H1 (cell line): ENCODE measurements at regions not wholly inside any gene's neighbourhood (a gene's known extent, or its start where the extent isn't known, plus 50 kb on each side); places are given as distances from the start of the nearest gene placed in this dataset.

Experiments used
- CREB1 ChIP-seq: IDR thresholded peaks from 2 replicates; pipeline ENCODE4 v1.6.1; 2012; ENCODE audit warnings: inconsistent platforms
- CTCF ChIP-seq, 3 experiments: IDR thresholded peaks; 1 replicate in 2 of 3; 2 replicates in 1 of 3; pipeline versions ENCODE4 v1.5.1 to v1.6.1; 2011; ENCODE audit warnings: low read length in 3 of 3, mild to moderate bottlenecking in 3 of 3, inconsistent platforms in 2 of 3, low read depth in 1 of 3, moderate library complexity in 1 of 3; ENCODE audit not compliant: insufficient read depth in 1 of 3; ENCODE audit errors: control extremely low read depth in 1 of 3
- EZH2 ChIP-seq: fragments of 200-600 bp; sonication (generic); IDR thresholded peaks from 2 replicates; pipeline ENCODE4 v1.7.1; 2012; ENCODE audit warnings: low read depth, mild to moderate bottlenecking, moderate library complexity, low read length, inconsistent platforms; ENCODE audit not compliant: severe bottlenecking
- JUN ChIP-seq: IDR thresholded peaks from 2 replicates; pipeline ENCODE4 v1.6.1; 2011; ENCODE audit warnings: low read depth, mild to moderate bottlenecking, improper control_type of control experiment, low read length
- MAX ChIP-seq: IDR thresholded peaks from 2 replicates; pipeline ENCODE4 v1.6.1; 2012; ENCODE audit warnings: inconsistent platforms
- TAF1 ChIP-seq: IDR thresholded peaks from 2 replicates; pipeline ENCODE4 v1.6.1; 2011; ENCODE audit warnings: mild to moderate bottlenecking, low read depth, low read length
- USF2 ChIP-seq: IDR thresholded peaks from 2 replicates; pipeline ENCODE4 v1.6.1; 2011; ENCODE audit warnings: low read length, improper control_type of control experiment

GRCh38 chr2:8003462-8004075 is 678.3 kb upstream of the ID2 start:
- TF ChIP-seq USF2: no peak
- TF ChIP-seq TAF1: no peak
- no peak for TF ChIP-seq CTCF (IDR thresholded peaks at IDR 0.05; ENCODE audit: control extremely low read depth in 1 of 3, insufficient read depth in 1 of 3, low read depth in 1 of 3, low read length in 3 of 3)
- TF ChIP-seq CREB1: no peak
- no peak for TF ChIP-seq MAX
- TF ChIP-seq JUN: no peak
- no peak for TF ChIP-seq EZH2
